ENCODE measurements at regions not wholly inside any gene's neighbourhood (a gene's known extent, or its start where the extent isn't known, plus 50 kb on each side); places are given as distances from the start of the nearest gene placed in this dataset.

- POLR2A ChIA-PET (ENCODE audit: partially characterized antibody): no interaction called here
Observed at GRCh38 chr1:95548211-95548610, 314.2 kb downstream of the RWDD3 start.

More at GRCh38 chr1:95548211-95548610, 314.2 kb downstream of the RWDD3 start:
- Histone ChIP-seq H2BK15ac (ENCODE audit: low read length) (no peak overlapping the region), H2AFZ (ENCODE audit: low read length) (no peak overlapping the region), H3K23me2 (ENCODE audit: low read depth, low read length) (no peaks in the 10 kb centered on the region), H3K79me1 (ENCODE audit: low read depth, low read length) (no peaks in the 10 kb centered on the region), H3K27me3 (replicated peaks in 1 of 4; ENCODE audit: control insufficient read depth in 3 of 4, extremely low read depth in 1 of 4, insufficient read depth in 3 of 4, low read length in 3 of 4) (no peaks in the 10 kb centered on the region), H3K27ac (ENCODE audit: low read depth, low read length) (no peak overlapping the region), H3K36me3 (ENCODE audit: control insufficient read depth in 2 of 4, insufficient read depth in 4 of 4, low read length in 3 of 4) (no peaks in the 10 kb centered on the region), H3K18ac (ENCODE audit: extremely low read depth, low read length) (no peak overlapping the region), H3K23ac (ENCODE audit: insufficient read length) (no peak overlapping the region), H4K91ac (replicated peaks; ENCODE audit: insufficient read length, low read length) (no peak overlapping the region), H3K4me2 (ENCODE audit: insufficient read depth in 1 of 2, low read depth in 2 of 2, low read length in 2 of 2) (no peak overlapping the region), H2BK120ac (replicated peaks; ENCODE audit: low read depth, low read length) (no peak overlapping the region), H3K9me3 (ENCODE audit: insufficient read depth in 2 of 2, low read depth in 1 of 2, low read length in 1 of 2) (no peaks in the 10 kb centered on the region), H3K9ac (replicated peaks in 1 of 4; ENCODE audit: extremely low read depth in 1 of 4, low read depth in 3 of 4, low read length in 3 of 4) (no peak overlapping the region), H3K79me2 (ENCODE audit: control insufficient read depth in 1 of 2, insufficient read depth in 2 of 2, low read length in 2 of 2) (no peaks in the 10 kb centered on the region), H3K4me1 (replicated peaks in 1 of 4; ENCODE audit: control insufficient read depth in 3 of 4, insufficient read depth in 4 of 4, low read length in 3 of 4) (no peaks in the 10 kb centered on the region; a peak in 1 of 7 replicates), H2BK5ac (ENCODE audit: low read depth, low read length) (no peak overlapping the region), H2BK20ac (ENCODE audit: low read length) (no peak overlapping the region), H3K4ac (replicated peaks; ENCODE audit: insufficient read length, low read depth, low read length) (no peak overlapping the region), H2AK5ac (ENCODE audit: low read depth, low read length) (no peak overlapping the region), H4K8ac (ENCODE audit: extremely low read depth, insufficient read depth, low read length) (no peak overlapping the region), H3K56ac (replicated peaks; ENCODE audit: insufficient read length, low read depth, low read length) (no peak overlapping the region), H4K20me1 (replicated peaks in 1 of 2; ENCODE audit: control insufficient read depth in 1 of 2, insufficient read depth in 2 of 2, low read length in 2 of 2) (no peaks in the 10 kb centered on the region), H2BK12ac (ENCODE audit: low read depth, low read length) (no peak overlapping the region), H3K14ac (ENCODE audit: insufficient read length) (no peak overlapping the region), H4K5ac (ENCODE audit: insufficient read length, low read depth, low read length) (no peak overlapping the region), H3K4me3 (ENCODE audit: extremely low read depth in 1 of 4, insufficient read depth in 2 of 4, low read depth in 3 of 4, low read length in 4 of 4) (no peak overlapping the region)
- FAIRE-seq (no peak), DNase-seq (ENCODE audit: low read depth in 1 of 2, low spot score in 2 of 2) (no peak)
- CTCF ChIA-PET (ENCODE audit: partially characterized antibody): no interaction called here
- TF ChIP-seq, protein P1, sequence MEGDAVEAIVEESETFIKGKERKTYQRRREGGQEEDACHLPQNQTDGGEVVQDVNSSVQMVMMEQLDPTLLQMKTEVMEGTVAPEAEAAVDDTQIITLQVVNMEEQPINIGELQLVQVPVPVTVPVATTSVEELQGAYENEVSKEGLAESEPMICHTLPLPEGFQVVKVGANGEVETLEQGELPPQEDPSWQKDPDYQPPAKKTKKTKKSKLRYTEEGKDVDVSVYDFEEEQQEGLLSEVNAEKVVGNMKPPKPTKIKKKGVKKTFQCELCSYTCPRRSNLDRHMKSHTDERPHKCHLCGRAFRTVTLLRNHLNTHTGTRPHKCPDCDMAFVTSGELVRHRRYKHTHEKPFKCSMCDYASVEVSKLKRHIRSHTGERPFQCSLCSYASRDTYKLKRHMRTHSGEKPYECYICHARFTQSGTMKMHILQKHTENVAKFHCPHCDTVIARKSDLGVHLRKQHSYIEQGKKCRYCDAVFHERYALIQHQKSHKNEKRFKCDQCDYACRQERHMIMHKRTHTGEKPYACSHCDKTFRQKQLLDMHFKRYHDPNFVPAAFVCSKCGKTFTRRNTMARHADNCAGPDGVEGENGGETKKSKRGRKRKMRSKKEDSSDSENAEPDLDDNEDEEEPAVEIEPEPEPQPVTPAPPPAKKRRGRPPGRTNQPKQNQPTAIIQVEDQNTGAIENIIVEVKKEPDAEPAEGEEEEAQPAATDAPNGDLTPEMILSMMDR (IDR thresholded peaks at IDR 0.05; ENCODE audit: control extremely low read depth in 1 of 3, insufficient read depth in 1 of 3, low read depth in 1 of 3, low read length in 3 of 3): no peak
- TF ChIP-seq SUZ12 (IDR thresholded peaks at IDR 0.05; ENCODE audit: low read length): no peak
- TF ChIP-seq PHF8 (conservative IDR thresholded peaks at IDR 0.05; ENCODE audit: low read depth, low read length): no peak
- TF ChIP-seq EZH2 (IDR thresholded peaks at IDR 0.05; ENCODE audit: low read depth, low read length, severe bottlenecking): no peak
- TF ChIP-seq HDAC6 (IDR thresholded peaks at IDR 0.05; ENCODE audit: low read depth, low read length): no peak
- TF ChIP-seq JUN (IDR thresholded peaks at IDR 0.05; ENCODE audit: low read depth, low read length): no peak
- WGBS, 2 experiments (ENCODE audit: extremely low coverage in 1 of 2, insufficient coverage in 1 of 2, insufficient read length in 1 of 2, insufficient replicate concordance in 2 of 2, low coverage in 1 of 2, low lambda C conversion rate in 2 of 2, missing lambda C conversion rate in 1 of 2): 75% methylated on average over 1 of the region's 1 CpG; no CpG with 5 or more reads in 1 of the 2 experiments

Data from H1 (cell line).